NCI-H1694 treated with DMSO at 0.1 percent for 48 hours (cell line): ENCODE measurements at regions not wholly inside any gene's neighbourhood (a gene's known extent, or its start where the extent isn't known, plus 50 kb on each side); places are given as distances from the start of the nearest gene placed in this dataset.

Experiments
- DNase-seq: peaks from one replicate; lab custom pipeline; 2025; lab: John Stamatoyannopoulos, UW

DNA sequence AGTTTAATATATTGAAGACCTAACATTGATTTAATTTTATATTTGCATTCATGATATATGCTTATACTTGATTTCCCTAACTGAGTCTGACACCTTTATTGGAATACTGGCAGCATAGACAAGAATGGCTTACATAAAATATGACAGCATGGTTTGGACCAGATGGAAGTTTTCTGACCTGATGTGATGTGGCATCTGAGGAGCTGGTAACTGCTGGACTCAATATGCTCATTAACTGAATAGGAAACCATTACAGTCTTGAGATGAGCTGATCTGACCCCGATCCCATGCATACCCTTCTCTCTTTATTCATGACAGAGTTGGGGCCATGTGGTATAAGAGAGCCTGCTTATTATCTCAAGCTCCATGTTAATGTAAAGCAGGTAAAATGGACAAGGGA lies 604.8 kb upstream of the SEL1L start:
- DNase-seq: no peak

DNA sequence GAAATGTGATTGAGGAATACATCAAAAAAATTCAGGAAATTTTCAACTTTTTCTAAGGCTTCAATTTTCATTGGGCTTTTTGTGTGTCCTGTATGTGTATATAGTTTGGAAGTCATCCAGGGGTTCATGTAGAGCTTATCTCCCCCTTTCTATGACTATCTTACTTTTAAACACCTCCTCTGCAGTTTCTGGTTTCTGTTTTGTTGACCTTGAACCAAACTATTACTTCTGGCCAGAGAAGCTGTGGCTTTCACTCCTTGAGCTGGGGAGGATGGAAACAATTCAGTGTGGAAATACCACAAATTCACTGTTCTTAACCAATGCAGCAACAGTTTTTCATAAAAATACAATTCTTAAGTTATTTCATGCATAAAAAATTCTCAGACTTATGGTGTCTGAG lies 613.2 kb upstream of the SEL1L start:
- no peak for DNase-seq

DNA sequence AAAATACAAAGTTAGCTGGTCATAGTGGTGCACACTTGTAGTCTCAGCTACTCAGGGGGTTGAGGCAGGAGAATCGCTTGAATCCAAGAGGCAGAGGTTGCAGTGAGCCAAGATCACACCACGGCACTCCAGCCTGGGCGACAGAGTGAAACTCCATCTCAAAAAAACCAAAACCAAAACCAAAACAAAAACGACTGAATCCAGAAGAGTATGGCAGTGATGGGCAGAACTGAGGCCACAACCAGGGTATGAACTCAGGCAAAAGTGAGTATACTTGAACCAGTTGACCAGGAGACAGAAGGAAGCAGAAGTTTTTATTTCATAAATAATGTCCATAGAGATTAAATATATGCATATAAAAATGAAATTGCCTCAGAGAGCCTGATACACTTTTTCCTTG lies 620.0 kb upstream of the SEL1L start:
- no peak for DNase-seq

DNA sequence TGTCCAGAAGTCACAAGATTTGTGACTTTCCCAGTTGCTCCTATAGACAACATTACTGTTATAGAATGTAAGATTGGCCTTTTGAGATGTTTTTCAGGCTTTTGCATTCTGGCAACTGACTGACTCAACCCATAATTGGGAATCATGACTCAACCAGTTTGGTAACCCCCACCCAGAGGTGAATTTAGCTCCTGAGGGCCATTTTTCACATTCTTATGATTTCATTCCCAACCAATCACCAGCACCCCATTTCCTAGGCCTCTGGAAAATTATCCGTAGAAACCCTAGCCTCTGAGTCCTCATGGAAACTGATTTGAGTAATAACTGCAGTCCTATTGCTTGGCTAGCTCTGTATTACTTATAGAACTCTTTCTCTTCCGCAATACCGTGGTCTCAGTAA lies 626.0 kb upstream of the SEL1L start:
- DNase-seq: no peak

DNA sequence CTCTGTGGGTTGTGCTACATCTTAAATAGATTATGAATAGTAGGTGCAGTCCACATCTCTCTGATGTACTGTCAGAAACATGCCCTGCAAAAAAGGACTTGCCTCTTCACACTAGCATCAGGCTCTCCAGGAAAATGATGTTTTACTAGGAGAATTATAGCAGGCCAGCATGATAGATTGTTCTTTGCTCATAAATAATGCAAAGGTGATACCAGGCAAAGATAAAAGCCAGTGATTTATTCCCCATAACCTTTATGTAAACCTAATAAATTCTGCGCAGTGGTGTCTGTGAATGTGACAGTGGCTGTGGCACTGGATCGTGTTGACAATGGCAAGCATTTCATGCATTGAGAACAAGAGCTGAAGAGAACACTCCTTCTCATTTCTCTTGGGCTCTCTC lies 646.5 kb upstream of the SEL1L start:
- DNase-seq: no peak

DNA sequence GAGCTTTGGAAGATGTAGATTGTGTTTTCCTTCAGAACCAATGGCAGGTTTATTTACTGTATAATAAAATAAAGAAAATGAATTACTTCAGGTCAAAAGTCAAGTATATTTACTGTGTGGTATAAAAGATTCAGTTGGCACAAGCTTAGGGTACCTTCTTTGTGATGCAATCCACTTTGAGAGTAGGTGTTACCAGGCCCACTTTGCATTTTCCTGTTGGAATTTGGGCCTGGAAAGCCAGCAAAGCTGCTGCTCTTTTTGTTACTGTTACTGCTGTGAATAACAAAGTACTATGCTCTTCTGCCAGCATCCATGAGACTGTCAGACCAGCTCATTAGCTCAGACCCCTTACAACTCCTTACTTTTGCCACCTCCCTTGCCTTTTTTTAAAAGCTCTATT lies 649.0 kb upstream of the SEL1L start:
- no peak for DNase-seq

DNA sequence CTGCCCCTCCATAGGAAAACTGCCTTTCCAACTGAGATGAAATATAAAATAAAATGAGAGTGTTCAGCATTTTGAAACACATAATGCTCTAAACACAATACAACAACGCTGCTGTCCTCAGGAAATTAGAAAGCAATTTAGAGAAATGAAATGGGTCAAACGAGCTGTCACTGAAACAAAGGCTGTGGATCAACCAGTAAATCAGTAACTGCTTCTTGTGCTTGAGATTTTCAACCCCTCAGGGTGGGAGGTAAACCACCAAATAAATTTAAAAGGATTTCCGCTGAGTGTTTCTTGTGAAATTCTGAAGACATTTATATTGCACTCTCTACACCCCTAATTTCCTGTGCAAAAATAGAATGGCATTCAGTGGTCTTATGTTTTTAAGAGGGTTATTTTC lies 657.1 kb upstream of the SEL1L start:
- DNase-seq: no peak

DNA sequence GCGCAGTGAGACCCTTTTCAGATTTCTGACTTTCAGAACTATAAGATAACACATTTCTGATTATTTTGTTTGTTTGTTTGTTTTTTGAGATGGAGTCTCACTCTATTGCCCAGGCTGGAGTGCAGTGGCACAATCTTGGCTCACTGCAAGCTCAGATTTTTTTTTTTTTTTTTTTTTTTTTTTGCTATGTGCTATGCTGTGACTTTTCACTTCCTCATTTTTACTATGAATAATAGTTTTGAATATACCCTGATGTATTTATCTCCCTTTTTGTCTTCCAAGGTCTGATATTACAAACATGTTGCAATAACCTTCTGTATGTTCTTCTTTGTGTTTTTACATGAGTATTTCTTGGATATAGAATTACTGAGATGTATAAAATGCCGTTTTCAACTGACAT lies 658.7 kb upstream of the SEL1L start:
- no peak for DNase-seq

DNA sequence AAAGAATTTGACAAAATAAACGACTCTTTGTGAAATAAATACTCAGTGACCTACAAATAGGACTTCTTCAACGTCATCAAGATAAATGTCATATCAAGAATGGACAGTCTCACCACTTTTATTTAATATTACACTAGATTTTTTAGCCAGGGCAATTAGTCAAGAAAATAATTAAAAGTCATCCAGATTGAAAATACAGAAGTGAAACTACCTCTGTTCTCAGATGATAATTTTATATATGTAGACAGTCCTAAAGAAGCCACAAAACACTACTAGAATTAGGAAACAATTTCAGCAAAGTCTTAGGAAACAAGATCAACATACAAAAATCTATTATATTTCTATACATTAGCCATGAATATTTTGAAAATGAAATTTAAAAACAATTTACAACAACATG lies 689.6 kb upstream of the SEL1L start:
- no peak for DNase-seq

DNA sequence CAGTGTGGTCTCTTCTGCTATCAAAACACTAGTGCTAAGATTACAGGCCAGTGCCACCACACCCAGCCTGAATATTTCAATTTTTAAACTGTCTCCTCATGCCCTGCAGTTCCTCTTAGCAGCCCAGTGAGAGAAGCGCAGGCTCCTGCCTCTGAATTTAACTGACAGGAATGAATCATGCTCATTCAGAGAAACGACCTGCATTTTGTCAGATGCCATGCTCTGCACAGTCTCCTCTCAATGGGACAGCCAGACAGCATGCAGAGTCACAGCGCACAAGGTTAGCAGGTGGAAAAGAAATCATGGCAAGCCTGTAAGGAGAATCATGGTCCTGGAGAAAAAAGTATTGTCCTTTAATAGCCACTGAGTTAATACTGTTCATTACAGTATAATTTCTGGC lies 691.0 kb upstream of the SEL1L start:
- no peak for DNase-seq

DNA sequence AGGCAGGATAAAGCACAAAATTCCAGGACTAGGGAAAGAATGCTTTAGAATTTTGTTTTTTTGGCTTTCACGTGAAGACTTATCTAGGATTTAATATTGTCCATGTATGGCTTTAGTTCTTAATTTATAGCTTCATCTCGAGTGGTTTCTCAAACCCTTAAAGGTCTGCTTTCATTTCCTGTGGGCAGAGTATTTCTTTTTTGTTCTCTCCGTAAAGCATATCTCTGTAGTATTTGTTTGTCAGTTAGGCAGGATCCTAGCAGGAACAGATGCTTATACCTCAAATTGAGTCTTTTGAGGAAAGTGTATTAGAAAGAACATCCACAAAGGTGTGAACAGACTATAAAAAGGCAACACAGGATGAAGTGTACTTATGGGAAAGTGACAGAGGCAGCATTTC lies 697.1 kb upstream of the SEL1L start:
- no peak for DNase-seq

DNA sequence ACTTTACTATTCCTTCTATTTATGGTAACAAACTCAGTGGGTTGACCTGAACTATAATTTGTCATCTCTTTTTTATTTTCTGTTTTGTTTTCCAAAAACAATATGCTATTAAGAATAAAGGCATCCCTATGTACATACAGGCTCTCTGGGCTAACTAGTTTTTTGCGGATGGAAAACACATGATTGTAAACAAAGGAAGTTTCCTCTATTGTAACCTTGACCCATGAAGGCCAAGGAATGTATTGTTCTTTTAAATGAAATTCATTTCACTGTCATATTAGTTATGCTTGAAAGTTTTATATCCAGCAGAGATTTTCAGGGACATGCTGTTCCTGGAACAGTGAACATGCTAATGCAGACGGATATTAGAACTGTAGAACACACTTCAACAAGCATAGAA lies 705.0 kb upstream of the SEL1L start:
- no peak for DNase-seq

DNA sequence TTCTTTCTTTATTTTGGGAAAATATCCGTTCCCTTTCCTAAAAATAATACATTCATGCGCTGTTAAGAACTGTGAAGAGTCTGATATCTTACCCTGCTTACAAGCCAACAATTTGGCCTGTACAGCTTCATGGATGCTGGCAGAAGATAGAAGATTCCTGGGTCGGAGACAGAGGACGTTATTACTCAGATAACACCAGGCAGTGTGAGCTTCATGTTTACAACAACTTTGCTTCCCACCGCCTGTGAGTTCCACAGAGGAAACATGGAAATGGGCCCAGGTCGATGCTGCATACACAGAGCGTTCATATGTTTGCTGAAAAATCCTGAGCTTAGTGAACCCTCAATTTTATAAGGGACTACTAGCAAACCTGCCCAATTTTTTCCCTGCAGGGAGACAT lies 705.6 kb upstream of the SEL1L start:
- DNase-seq: no peak

DNA sequence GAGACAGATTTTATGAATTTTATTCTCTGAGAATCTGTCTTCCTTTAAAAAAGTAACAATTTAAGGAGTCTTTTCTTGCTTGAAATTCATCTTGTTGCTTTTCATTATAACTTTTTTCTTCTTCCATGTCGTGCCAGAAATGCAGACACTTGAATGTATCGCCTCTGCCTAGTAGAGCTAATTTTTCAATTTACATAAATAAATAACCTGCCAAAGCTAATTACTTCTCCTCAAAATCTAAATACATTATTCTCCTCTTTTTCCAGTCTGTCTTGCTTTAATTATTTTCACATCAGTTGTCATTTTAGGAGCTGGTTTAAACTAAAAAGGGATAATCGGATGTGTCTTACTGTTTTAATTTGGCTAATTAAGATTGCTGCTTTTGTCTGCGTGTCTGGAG lies 711.1 kb upstream of the SEL1L start:
- no peak for DNase-seq

DNA sequence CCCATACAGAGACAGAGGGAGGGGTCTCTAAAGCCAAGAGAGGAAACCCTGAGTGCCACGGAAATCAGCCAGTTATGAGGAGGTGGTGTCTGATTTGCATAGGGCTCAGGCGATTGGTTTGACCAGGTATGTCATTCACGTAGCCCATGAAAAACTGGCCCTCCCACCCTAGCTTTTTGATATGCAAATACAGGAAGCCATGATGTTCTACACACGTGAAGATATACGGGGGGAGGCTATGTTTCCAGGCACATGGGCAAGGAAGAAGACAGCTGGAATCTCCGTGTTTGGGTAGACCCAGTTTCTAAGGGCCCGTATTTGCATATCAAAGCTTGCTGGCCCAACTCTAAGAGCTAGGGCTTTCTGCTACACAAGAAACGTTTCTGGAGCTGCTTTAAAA lies 717.8 kb upstream of the SEL1L start:
- no peak for DNase-seq

DNA sequence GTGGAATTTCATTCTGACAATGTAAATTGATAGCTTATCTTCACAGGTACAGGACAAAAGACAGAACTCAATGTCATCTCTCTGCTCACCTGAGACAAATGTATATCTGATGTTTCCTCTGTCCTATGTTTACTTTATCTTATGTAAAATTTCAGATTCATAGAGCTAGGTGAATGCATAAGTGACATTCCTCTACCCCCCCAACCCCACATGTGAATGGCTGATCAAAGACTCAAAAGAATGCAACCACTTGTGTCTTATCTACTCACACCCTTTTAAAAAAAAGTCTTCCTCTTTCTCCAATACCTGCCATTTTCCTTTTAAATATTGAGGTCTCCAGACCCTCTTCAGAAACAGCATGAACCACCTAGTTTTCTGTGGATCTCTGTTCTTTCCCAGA lies 736.6 kb upstream of the SEL1L start:
- no peak for DNase-seq

DNA sequence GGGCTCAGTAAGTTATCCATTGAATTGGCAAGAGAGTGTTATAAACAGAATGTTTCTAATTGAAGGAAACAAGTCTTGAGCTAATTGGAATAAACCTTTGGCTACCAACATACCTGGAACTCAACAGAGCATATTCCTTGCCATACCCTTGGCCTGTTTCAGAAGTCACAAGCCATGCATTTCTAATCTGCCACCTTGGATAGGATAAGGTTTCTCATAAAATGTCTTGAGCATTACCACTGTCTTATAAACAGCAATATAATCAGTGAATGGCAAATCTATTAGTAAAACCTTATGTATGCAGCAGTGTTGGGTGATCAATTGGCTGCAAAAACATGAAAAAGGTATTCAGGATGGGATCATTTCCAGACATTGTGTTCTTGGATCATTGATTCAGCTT lies 765.2 kb upstream of the SEL1L start:
- DNase-seq: no peak

DNA sequence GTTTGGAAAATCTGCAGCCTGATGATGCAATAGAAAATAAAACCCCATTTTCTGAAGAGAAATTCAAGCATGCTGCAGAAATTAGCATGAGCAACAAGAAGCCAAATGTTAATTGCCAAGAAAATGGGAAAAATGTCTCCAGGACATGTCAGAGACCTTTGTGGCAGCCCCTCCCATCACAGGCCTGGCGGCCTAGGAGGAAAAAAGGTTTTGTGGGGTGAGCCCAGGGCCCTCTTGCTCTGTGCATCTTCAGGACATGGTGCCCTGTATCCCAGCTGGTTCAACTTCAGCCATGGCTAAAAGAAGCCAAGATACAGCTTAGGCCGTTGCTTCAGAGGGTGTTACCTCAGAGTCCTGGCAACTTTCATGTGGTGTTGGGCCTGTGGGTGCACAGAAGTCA lies 775.5 kb upstream of the SEL1L start:
- no peak for DNase-seq

DNA sequence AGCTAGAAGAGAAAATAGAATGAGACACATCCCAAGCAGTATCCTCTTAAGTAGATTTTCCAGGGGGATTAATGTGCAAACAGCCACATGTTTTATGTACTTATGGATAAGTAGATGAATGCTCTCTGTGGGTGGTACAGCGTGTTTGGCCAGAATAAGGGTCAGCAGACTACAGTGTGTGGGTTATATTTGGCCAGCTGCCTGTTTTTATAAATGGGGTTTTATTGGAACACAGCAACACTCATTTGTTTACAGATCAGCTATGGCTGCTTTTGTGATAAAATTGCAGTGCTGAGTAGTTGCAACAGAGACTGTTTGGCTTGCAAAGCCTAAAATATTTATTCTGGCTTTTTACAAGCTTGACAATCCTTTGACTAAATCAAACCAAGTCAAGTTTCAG lies 780.2 kb upstream of the SEL1L start:
- DNase-seq: no peak

DNA sequence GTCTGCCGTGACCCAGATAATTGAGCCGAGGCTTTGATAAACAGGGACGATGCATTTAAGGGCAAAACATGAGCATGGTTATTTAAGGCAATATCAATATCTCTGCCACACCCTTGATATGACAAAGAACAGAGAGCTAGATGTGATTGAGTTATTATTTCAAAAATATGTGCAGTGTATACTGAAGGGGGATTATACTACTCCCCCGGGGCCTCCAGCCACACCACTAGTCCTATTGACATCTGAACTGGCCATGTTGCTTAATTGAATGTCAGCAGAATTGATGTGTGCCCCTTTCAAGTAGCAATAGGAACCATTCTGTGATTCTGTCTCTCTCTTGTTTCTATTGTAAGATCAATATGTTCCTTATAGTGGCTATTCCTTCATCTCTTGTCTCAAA lies 794.8 kb upstream of the SEL1L start:
- no peak for DNase-seq

DNA sequence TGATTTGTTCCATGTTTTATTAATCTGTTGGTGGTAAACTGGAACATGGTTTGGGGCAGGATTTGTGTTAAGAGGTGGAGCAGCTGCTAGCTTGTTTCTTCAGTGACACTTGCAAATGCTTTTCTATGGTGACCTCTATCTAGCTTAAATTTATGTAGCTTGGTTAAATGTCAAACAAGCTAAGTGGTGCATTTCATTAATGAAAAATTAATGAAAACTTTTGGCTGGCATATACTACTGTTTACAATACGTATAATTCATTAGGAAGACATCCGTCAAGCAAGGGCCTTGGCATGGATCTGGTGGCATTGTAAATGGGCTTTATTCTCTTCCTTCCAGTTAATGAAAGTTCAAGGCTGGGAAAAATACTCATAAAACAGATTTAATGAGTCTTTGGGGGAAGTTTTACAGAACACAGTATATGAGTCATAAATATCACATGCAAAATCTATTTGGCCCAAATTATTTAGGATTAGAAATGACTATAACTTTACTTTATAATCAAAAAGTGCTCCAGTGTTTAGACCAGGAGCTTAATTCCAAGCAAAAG lies 807.7 kb upstream of the SEL1L start:
- no peak for DNase-seq

DNA sequence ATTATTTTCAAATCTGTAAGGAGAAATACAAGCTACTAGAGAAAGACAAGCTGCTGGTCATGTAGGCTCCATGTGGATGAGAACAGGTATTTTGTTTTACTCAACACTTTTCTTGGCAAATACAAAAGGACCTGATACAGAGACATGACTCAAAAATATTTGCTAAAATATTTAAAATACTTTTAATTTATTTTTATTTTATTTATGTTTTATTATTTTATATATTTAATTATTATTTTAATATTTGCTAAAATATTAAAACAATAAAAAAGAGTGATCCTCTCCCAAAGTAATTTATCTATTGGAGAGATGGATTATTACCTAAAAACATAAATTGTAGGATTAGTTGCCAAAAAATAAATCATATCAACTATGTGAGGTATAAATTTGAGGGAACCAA lies 808.9 kb upstream of the SEL1L start:
- DNase-seq: no peak

DNA sequence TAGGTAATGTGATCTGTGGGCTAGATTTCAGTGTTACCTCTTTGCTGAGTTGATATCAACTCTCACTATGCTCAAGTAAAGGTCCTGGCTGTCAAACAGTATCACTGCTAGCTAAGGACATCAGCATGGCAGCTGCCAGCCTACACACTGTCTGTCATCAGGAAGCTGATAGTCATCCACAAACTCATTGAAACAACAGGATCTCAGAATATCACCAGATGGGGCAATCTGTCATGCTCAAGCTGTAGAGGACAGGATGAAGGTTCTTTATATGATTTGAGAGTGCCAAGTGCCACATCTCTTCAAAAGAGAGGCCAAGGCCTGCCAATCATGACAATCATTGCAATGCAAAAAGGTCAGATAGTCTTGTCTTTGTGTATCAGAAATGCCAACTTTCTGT lies 811.5 kb upstream of the SEL1L start:
- DNase-seq: peak; percentile 85

DNA sequence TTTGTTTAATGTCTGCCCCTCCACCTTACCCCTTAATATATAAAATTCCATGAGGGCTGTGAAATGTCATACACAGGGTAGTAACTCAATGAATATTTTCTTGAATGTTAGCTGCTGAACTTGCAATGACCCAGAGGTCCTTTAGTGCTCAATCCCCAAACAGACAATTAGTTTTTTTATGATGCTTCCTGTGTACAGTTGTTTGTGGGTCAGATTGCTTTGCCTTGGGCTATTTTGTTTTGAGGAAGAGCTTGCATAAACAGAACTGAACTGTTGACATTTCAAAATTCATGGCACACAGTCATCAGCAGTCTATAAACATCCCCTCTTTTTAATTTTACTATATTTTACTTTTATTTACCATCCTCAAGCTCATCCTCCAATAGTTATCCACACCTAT lies 820.5 kb upstream of the SEL1L start:
- no peak for DNase-seq

DNA sequence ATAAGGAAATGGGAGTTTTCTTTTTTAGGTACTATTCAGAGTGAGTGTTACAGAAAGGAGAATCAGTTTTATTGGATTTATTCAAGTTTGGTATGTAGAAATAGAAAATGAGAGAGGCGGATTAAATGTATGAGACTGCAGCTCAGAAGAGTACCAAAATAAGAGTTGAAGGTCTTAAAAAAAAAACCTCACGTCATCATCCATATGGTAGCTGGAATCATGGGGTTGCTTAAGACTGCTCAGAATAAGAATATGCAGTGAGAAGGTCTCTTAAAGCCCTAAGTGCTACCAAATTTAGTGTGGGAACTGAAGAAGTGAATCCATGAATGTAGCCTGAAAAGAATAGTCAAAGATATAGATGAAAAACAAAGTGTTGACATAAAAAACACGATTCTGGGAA lies 825.5 kb upstream of the SEL1L start:
- DNase-seq: no peak
